ENCODE measurements at regions not wholly inside any gene's neighbourhood (a gene's known extent, or its start where the extent isn't known, plus 50 kb on each side); places are given as distances from the start of the nearest gene placed in this dataset.
"Not testable (repeated sequence)": the region's sequence is repeated elsewhere in the genome, so short reads cannot be mapped to it uniquely, and the experiment has no call there.

GRCh38 chr1:58238846-58239245 lies 307.7 kb downstream of the OMA1 start:
- no peak for TF ChIP-seq CTCF (IDR thresholded peaks at IDR 0.05; ENCODE audit: insufficient read depth, missing control alignments)
- DNase-seq (ENCODE audit: insufficient read length, low spot score) (no peak), FAIRE-seq (no peak)

GRCh38 chr1:58233729-58234128 lies 312.8 kb downstream of the OMA1 start:
- FAIRE-seq: no peak
- DNase-seq (ENCODE audit: insufficient read length, low spot score): no peak
- no peak for TF ChIP-seq CTCF (IDR thresholded peaks at IDR 0.05; ENCODE audit: insufficient read depth, missing control alignments)

- no peak for TF ChIP-seq CTCF (IDR thresholded peaks at IDR 0.05; ENCODE audit: insufficient read depth, missing control alignments)
- DNase-seq (ENCODE audit: insufficient read length, low spot score) (no peak), FAIRE-seq (no peak)
These were observed 315.3 kb downstream of the OMA1 start for GRCh38 chr1:58231204-58231603.

GRCh38 chr1:58227604-58228003 lies 318.9 kb downstream of the OMA1 start:
- TF ChIP-seq CTCF (IDR thresholded peaks at IDR 0.05; ENCODE audit: insufficient read depth, missing control alignments): no peak
- no peak for FAIRE-seq
- no peak for DNase-seq (ENCODE audit: insufficient read length, low spot score)

- FAIRE-seq (no peak), DNase-seq (ENCODE audit: insufficient read length, low spot score) (no peak)
- no peak for TF ChIP-seq CTCF (IDR thresholded peaks at IDR 0.05; ENCODE audit: insufficient read depth, missing control alignments)
These were observed 323.0 kb downstream of the OMA1 start for GRCh38 chr1:58223522-58223921.

- TF ChIP-seq CTCF (IDR thresholded peaks at IDR 0.05; ENCODE audit: insufficient read depth, missing control alignments): no peak
- FAIRE-seq (no peak), DNase-seq (ENCODE audit: insufficient read length, low spot score) (no peak)
These were observed 325.6 kb downstream of the OMA1 start for GRCh38 chr1:58220836-58221472.

GRCh38 chr1:58216169-58216568 lies 330.4 kb downstream of the OMA1 start:
- not testable (repeated sequence) for FAIRE-seq; DNase-seq (ENCODE audit: insufficient read length, low spot score)

- no peak for FAIRE-seq
- TF ChIP-seq CTCF (IDR thresholded peaks at IDR 0.05; ENCODE audit: insufficient read depth, missing control alignments): no peak
- no peak for DNase-seq (ENCODE audit: insufficient read length, low spot score)
These were observed 331.9 kb downstream of the OMA1 start for GRCh38 chr1:58214674-58215073.

Measured in D721Med (cell line).